ENCODE measurements at regions not wholly inside any gene's neighbourhood (a gene's known extent, or its start where the extent isn't known, plus 50 kb on each side); places are given as distances from the start of the nearest gene placed in this dataset.

- no peak overlapping the region for H3K4me2 ChIP-seq (ENCODE audit: insufficient read depth, low read length, poor library complexity, severe bottlenecking)
- DNase-seq (ENCODE audit: low spot score) = no peak
- H3K9me3 ChIP-seq (replicated peaks in 1 of 2; ENCODE audit: control insufficient read depth in 2 of 2, insufficient read depth in 1 of 2, low read depth in 1 of 2, low read length in 2 of 2) = peaks cover 0 to 3% of the 10 kb centered on the region in 2 donors
- no peaks in the 10 kb centered on the region for H3K4me1 ChIP-seq (ENCODE audit: control insufficient read depth in 2 of 2, insufficient read depth in 1 of 2, low read depth in 1 of 2, low read length in 2 of 2)
- H3K27me3 ChIP-seq (ENCODE audit: control insufficient read depth in 3 of 3, insufficient read depth in 3 of 3, low read depth in 1 of 3, low read length in 3 of 3) = no peaks in the 10 kb centered on the region
- H3K4ac ChIP-seq (ENCODE audit: low read length) = no peak overlapping the region
- no peak overlapping the region for H3K23ac ChIP-seq (ENCODE audit: low read depth, low read length, poor library complexity)
- no peak overlapping the region for H2BK120ac ChIP-seq (ENCODE audit: low read depth, low read length)
- H3K14ac ChIP-seq (ENCODE audit: low read length) = no peak overlapping the region
- no peaks in the 10 kb centered on the region for H3K36me3 ChIP-seq (replicated peaks in 1 of 2; ENCODE audit: control insufficient read depth in 2 of 2, insufficient read depth in 2 of 2, low read length in 2 of 2)
- H2AFZ ChIP-seq (ENCODE audit: low read length) = peak overlapping the region; percentile 32
- no peak overlapping the region for H3K4me3 ChIP-seq (ENCODE audit: low read length in 2 of 2)
- no peak overlapping the region for H3K18ac ChIP-seq (ENCODE audit: low read length)
- H2BK15ac ChIP-seq (ENCODE audit: low read length) = no peak overlapping the region
- H4K8ac ChIP-seq (ENCODE audit: low read depth, low read length) = no peak overlapping the region
- H4K91ac ChIP-seq (ENCODE audit: low read depth, low read length, poor library complexity) = no peak overlapping the region
- no peak overlapping the region for H2BK5ac ChIP-seq (ENCODE audit: low read length)
- no peak overlapping the region for H2BK12ac ChIP-seq (ENCODE audit: low read length)
- no peak overlapping the region for H2AK5ac ChIP-seq (ENCODE audit: low read depth, low read length)
- no peak overlapping the region for H3K9ac ChIP-seq (ENCODE audit: low read depth, low read length, poor library complexity)
- no CpG with 5 or more reads among the region's 5 CpGs for WGBS, 2 donors (ENCODE audit: extremely low coverage in 2 of 2, insufficient read length in 2 of 2, insufficient replicate concordance in 1 of 2)
- H3K27ac ChIP-seq (replicated peaks; ENCODE audit: low read length) = no peak overlapping the region
- H3K79me1 ChIP-seq (ENCODE audit: low read depth, low read length) = no peaks in the 10 kb centered on the region
These were observed 583.7 kb upstream of the SPRY2 start for GRCh38 chr13:80924596-80924995.

- DNase-seq (ENCODE audit: low spot score) = no peak
- H4K8ac ChIP-seq (ENCODE audit: low read depth, low read length) = no peak overlapping the region
- no peak overlapping the region for H2BK120ac ChIP-seq (ENCODE audit: low read depth, low read length)
- no peak overlapping the region for H3K14ac ChIP-seq (ENCODE audit: low read length)
- H3K4me1 ChIP-seq (ENCODE audit: control insufficient read depth in 2 of 2, insufficient read depth in 1 of 2, low read depth in 1 of 2, low read length in 2 of 2) = no peaks in the 10 kb centered on the region
- H3K23ac ChIP-seq (ENCODE audit: low read depth, low read length, poor library complexity) = no peak overlapping the region
- H3K9me3 ChIP-seq (replicated peaks in 1 of 2; ENCODE audit: control insufficient read depth in 2 of 2, insufficient read depth in 1 of 2, low read depth in 1 of 2, low read length in 2 of 2) = peaks cover 0 to 3% of the 10 kb centered on the region in 2 donors
- no peak overlapping the region for H2BK15ac ChIP-seq (ENCODE audit: low read length)
- no peak overlapping the region for H3K4me3 ChIP-seq (ENCODE audit: low read length in 2 of 2)
- H2AFZ ChIP-seq (ENCODE audit: low read length) = no peak overlapping the region
- H3K9ac ChIP-seq (ENCODE audit: low read depth, low read length, poor library complexity) = no peak overlapping the region
- no peak overlapping the region for H2BK12ac ChIP-seq (ENCODE audit: low read length)
- no peak overlapping the region for H3K4ac ChIP-seq (ENCODE audit: low read length)
- H2BK5ac ChIP-seq (ENCODE audit: low read length) = no peak overlapping the region
- H4K91ac ChIP-seq (ENCODE audit: low read depth, low read length, poor library complexity) = no peak overlapping the region
- no peaks in the 10 kb centered on the region for H3K27me3 ChIP-seq (ENCODE audit: control insufficient read depth in 3 of 3, insufficient read depth in 3 of 3, low read depth in 1 of 3, low read length in 3 of 3)
- no CpG with 5 or more reads among the region's 3 CpGs for WGBS, 2 donors (ENCODE audit: extremely low coverage in 2 of 2, insufficient read length in 2 of 2, insufficient replicate concordance in 1 of 2)
- H3K27ac ChIP-seq (replicated peaks; ENCODE audit: low read length) = no peak overlapping the region
- no peaks in the 10 kb centered on the region for H3K36me3 ChIP-seq (replicated peaks in 1 of 2; ENCODE audit: control insufficient read depth in 2 of 2, insufficient read depth in 2 of 2, low read length in 2 of 2)
- no peaks in the 10 kb centered on the region for H3K79me1 ChIP-seq (ENCODE audit: low read depth, low read length)
- no peak overlapping the region for H3K4me2 ChIP-seq (ENCODE audit: insufficient read depth, low read length, poor library complexity, severe bottlenecking)
- H3K18ac ChIP-seq (ENCODE audit: low read length) = no peak overlapping the region
- no peak overlapping the region for H2AK5ac ChIP-seq (ENCODE audit: low read depth, low read length)
These were observed 583.0 kb upstream of the SPRY2 start for GRCh38 chr13:80923907-80924306.

GRCh38 chr13:80921971-80922370 lies 581.0 kb upstream of the SPRY2 start:
- Histone ChIP-seq H3K4me1 (ENCODE audit: control insufficient read depth in 2 of 2, insufficient read depth in 1 of 2, low read depth in 1 of 2, low read length in 2 of 2) (no peaks in the 10 kb centered on the region), H3K27ac (replicated peaks; ENCODE audit: low read length) (no peak overlapping the region), H2BK12ac (ENCODE audit: low read length) (no peak overlapping the region), H3K9me3 (replicated peaks in 1 of 2; ENCODE audit: control insufficient read depth in 2 of 2, insufficient read depth in 1 of 2, low read depth in 1 of 2, low read length in 2 of 2) (peaks cover 0 to 3% of the 10 kb centered on the region in 2 donors), H4K91ac (ENCODE audit: low read depth, low read length, poor library complexity) (no peak overlapping the region), H3K4ac (ENCODE audit: low read length) (no peak overlapping the region), H3K9ac (ENCODE audit: low read depth, low read length, poor library complexity) (no peak overlapping the region), H3K36me3 (replicated peaks in 1 of 2; ENCODE audit: control insufficient read depth in 2 of 2, insufficient read depth in 2 of 2, low read length in 2 of 2) (no peaks in the 10 kb centered on the region), H2BK120ac (ENCODE audit: low read depth, low read length) (no peak overlapping the region), H3K4me2 (ENCODE audit: insufficient read depth, low read length, poor library complexity, severe bottlenecking) (no peak overlapping the region), H3K4me3 (ENCODE audit: low read length in 2 of 2) (no peak overlapping the region), H2BK15ac (ENCODE audit: low read length) (no peak overlapping the region), H3K27me3 (ENCODE audit: control insufficient read depth in 3 of 3, insufficient read depth in 3 of 3, low read depth in 1 of 3, low read length in 3 of 3) (no peaks in the 10 kb centered on the region), H4K8ac (ENCODE audit: low read depth, low read length) (no peak overlapping the region), H3K18ac (ENCODE audit: low read length) (no peak overlapping the region), H2AK5ac (ENCODE audit: low read depth, low read length) (no peak overlapping the region), H3K14ac (ENCODE audit: low read length) (no peak overlapping the region), H3K79me1 (ENCODE audit: low read depth, low read length) (no peaks in the 10 kb centered on the region), H2AFZ (ENCODE audit: low read length) (no peak overlapping the region), H2BK5ac (ENCODE audit: low read length) (no peak overlapping the region), H3K23ac (ENCODE audit: low read depth, low read length, poor library complexity) (no peak overlapping the region)
- DNase-seq (ENCODE audit: low spot score) = no peak
- no CpG with 5 or more reads among the region's 2 CpGs for WGBS, 2 donors (ENCODE audit: extremely low coverage in 2 of 2, insufficient read length in 2 of 2, insufficient replicate concordance in 1 of 2)

GRCh38 chr13:80921541-80921940 lies 580.6 kb upstream of the SPRY2 start:
- no peaks in the 10 kb centered on the region for H3K4me1 ChIP-seq (ENCODE audit: control insufficient read depth in 2 of 2, insufficient read depth in 1 of 2, low read depth in 1 of 2, low read length in 2 of 2)
- H3K9ac ChIP-seq (ENCODE audit: low read depth, low read length, poor library complexity) = no peak overlapping the region
- H3K4me2 ChIP-seq (ENCODE audit: insufficient read depth, low read length, poor library complexity, severe bottlenecking) = no peak overlapping the region
- no peaks in the 10 kb centered on the region for H3K36me3 ChIP-seq (replicated peaks in 1 of 2; ENCODE audit: control insufficient read depth in 2 of 2, insufficient read depth in 2 of 2, low read length in 2 of 2)
- H3K9me3 ChIP-seq (replicated peaks in 1 of 2; ENCODE audit: control insufficient read depth in 2 of 2, insufficient read depth in 1 of 2, low read depth in 1 of 2, low read length in 2 of 2) = peaks cover 0 to 3% of the 10 kb centered on the region in 2 donors
- WGBS, 2 donors (ENCODE audit: extremely low coverage in 2 of 2, insufficient read length in 2 of 2, insufficient replicate concordance in 1 of 2) = no CpG with 5 or more reads among the region's 2 CpGs
- H3K27me3 ChIP-seq (ENCODE audit: control insufficient read depth in 3 of 3, insufficient read depth in 3 of 3, low read depth in 1 of 3, low read length in 3 of 3) = no peaks in the 10 kb centered on the region
- H3K4ac ChIP-seq (ENCODE audit: low read length) = no peak overlapping the region
- H2BK15ac ChIP-seq (ENCODE audit: low read length) = no peak overlapping the region
- no peak overlapping the region for H3K27ac ChIP-seq (replicated peaks; ENCODE audit: low read length)
- no peak overlapping the region for H2BK12ac ChIP-seq (ENCODE audit: low read length)
- H3K4me3 ChIP-seq (ENCODE audit: low read length in 2 of 2) = no peak overlapping the region
- H4K8ac ChIP-seq (ENCODE audit: low read depth, low read length) = no peak overlapping the region
- no peak overlapping the region for H2AK5ac ChIP-seq (ENCODE audit: low read depth, low read length)
- no peak for DNase-seq (ENCODE audit: low spot score)
- no peak overlapping the region for H3K14ac ChIP-seq (ENCODE audit: low read length)
- H3K23ac ChIP-seq (ENCODE audit: low read depth, low read length, poor library complexity) = no peak overlapping the region
- no peaks in the 10 kb centered on the region for H3K79me1 ChIP-seq (ENCODE audit: low read depth, low read length)
- no peak overlapping the region for H4K91ac ChIP-seq (ENCODE audit: low read depth, low read length, poor library complexity)
- H2BK5ac ChIP-seq (ENCODE audit: low read length) = no peak overlapping the region
- H3K18ac ChIP-seq (ENCODE audit: low read length) = no peak overlapping the region
- no peak overlapping the region for H2BK120ac ChIP-seq (ENCODE audit: low read depth, low read length)
- no peak overlapping the region for H2AFZ ChIP-seq (ENCODE audit: low read length)

Measured in neuronal stem cell (in vitro differentiated cells).